Renal cortex interstitium (tissue), 11 donors: ENCODE measurements at regions not wholly inside any gene's neighbourhood (a gene's known extent, or its start where the extent isn't known, plus 50 kb on each side); places are given as distances from the start of the nearest gene placed in this dataset.
"Not testable (repeated sequence)": the region's sequence is repeated elsewhere in the genome, so short reads cannot be mapped to it uniquely, and the experiment has no call there.

Experiments used
- DNase-seq, 11 donors: peaks; one replicate each; pipeline ENCODE4 v3.0.0-alpha.2; 2013; ENCODE audit warnings: low read depth in 9 of 11, low spot score in 4 of 11; ENCODE audit errors: extremely low read depth in 1 of 11

GRCh38 chr18:46222710-46223360 lies 118.7 kb downstream of the HAUS1 start:
- no peak for DNase-seq

GRCh38 chr18:46224181-46224775 lies 120.1 kb downstream of the HAUS1 start:
- DNase-seq = no peak

- no peak for DNase-seq
Measured at GRCh38 chr18:46226461-46226860, 122.3 kb downstream of the HAUS1 start.

GRCh38 chr18:46229641-46230040 lies 125.5 kb downstream of the HAUS1 start:
- not testable (repeated sequence) for DNase-seq

- no peak for DNase-seq
Measured at GRCh38 chr18:46236156-46236555, 132.0 kb downstream of the HAUS1 start.

- DNase-seq = no peak
Measured at GRCh38 chr18:46237891-46238290, 133.7 kb downstream of the HAUS1 start.

- no peak for DNase-seq
Measured at GRCh38 chr18:46239549-46239948, 135.4 kb downstream of the HAUS1 start.

- no peak for DNase-seq
Measured at GRCh38 chr18:46239998-46240397, 135.8 kb downstream of the HAUS1 start.

- DNase-seq = not testable (repeated sequence)
Measured at GRCh38 chr18:46241393-46241792, 137.2 kb downstream of the HAUS1 start.

- DNase-seq = no peak
Measured at GRCh38 chr18:46242183-46242582, 138.0 kb downstream of the HAUS1 start.

- DNase-seq = no peak
Measured at GRCh38 chr18:46243095-46243494, 138.9 kb downstream of the HAUS1 start.

- DNase-seq = no peak
Measured at GRCh38 chr18:46243673-46244072, 139.5 kb downstream of the HAUS1 start.

- DNase-seq = no peak
Measured at GRCh38 chr18:46246101-46246500, 141.9 kb downstream of the HAUS1 start.

- no peak for DNase-seq
Measured at GRCh38 chr18:46247942-46248341, 143.8 kb downstream of the HAUS1 start.

GRCh38 chr18:46250084-46250811 lies 146.1 kb downstream of the HAUS1 start:
- DNase-seq = peak; percentile 21 to 77 (median 55)

- no peak for DNase-seq
Measured at GRCh38 chr18:46250812-46251173, 146.6 kb downstream of the HAUS1 start.

GRCh38 chr18:46252759-46253158 lies 148.6 kb downstream of the HAUS1 start:
- DNase-seq = no peak

- no peak for DNase-seq
Measured at GRCh38 chr18:46253498-46253897, 149.3 kb downstream of the HAUS1 start.

- no peak for DNase-seq
Measured at GRCh38 chr18:46256078-46256477, 151.9 kb downstream of the HAUS1 start.

GRCh38 chr18:46257366-46257765 lies 153.2 kb downstream of the HAUS1 start:
- DNase-seq = no peak
